NCI-H1417 treated with DMSO at 0.1 percent for 48 hours (cell line): ENCODE measurements at regions not wholly inside any gene's neighbourhood (a gene's known extent, or its start where the extent isn't known, plus 50 kb on each side); places are given as distances from the start of the nearest gene placed in this dataset.

Experiments
- DNase-seq: peaks from one replicate; lab custom pipeline; 2025; lab: John Stamatoyannopoulos, UW

DNA sequence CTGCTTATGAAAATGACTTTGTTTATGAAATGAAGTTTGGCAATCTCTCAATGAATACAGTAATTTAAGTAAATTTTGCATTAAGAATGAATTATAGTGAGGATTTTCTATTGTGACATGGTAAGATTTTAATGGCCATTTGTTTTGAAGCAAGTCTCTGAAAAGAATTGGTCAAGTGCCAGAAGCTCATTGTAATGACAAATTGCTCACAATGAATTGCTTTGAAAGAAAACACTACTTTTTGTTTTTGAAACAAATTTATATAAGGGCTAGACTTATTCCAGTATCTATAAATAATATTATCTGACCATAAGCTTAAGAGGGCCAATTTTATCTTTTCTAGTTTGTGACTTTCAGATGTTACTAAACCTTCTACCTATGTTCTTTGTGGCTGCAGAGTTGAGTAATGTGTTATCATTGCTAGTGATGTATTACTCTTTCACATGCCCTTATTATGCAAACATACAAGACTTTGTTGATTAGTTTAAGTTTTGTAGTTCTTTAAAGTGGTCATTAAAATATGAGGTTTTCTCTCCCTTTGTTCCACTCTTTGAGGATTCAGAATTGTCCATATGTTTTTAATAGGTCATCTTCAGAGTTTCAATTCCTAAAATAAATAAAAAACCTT, 93.0 kb upstream of the ZNF608 start:
- no peak for DNase-seq

DNA sequence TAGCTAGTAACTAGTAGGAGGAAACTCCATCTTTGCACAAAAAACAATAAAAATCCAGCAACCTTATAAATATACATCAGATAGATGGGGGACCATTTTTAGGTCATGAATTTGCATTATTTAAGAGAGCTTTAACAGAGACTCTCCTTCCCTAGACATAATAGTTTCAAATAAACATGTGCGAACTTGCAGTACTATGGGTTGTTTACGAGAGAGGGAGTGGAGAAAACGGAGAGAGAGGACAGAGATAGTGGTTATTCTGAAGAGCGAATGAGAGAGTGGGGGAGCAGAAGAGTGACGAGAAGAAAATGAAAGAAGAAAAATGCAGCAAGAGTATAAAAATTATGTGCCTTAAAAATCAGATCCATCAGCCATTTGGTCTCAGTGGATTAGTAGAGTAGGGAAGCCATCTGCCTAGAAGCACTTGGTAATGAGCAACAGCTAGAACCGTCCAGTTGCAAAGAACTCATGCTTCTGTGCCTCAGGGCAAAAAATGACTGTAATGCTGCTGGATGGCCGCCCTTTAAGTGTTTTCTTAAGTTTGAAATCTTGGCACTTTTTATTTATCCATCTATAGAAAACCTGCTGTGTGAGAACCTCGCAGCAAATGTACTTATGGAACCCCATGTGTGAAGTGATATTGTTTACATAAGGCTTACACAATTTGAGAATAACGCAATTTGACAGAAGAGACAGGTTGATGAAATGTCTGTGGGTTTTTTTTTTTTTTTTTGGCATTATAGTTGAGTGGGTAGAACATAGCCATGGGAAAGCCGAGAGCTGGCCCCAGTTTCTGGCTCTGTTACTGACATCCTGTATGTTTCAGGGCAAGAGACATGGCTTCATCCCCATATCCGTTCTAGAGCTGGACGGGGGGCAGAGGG, 95.6 kb upstream of the ZNF608 start:
- no peak for DNase-seq

DNA sequence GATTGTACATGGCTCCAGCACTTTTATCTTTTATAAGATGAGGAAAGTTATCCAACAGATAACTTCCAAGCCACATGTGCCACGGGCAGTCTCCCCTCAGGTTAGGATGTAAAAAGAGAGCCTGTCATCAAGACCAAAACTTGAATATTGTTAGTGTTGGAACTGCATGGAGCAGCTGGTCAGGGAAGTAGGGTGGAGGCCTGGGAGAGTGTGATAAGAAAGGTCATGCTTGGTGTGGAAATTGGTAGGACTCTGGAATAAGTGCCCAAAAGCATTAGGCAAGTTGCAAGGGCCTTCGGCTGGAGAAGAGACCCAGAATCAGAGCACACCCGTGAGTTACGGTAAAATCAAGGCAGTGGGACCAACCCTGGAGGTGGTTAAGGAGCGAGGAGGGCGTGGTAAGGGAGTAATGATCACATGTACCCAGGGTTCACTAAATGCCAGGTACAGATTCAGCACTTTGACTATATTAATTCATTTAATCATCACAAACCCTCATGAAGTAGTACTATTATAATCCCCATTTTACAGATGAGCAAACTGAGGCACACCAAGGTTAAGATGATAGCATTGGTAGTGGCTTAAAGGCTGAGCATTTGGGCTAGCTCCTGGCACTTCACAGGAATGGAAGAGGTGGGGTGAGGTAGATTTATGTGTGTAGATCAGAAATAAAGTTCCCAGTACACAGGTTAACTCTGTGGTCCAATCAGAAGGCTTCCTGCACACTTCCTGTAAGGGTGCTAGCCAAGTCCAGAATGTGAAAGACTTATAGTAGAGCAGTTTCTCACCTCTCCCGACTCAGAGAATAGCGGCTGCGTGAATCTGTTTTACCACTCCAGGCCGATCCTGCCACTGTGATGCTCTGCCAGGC, 96.5 kb upstream of the ZNF608 start:
- DNase-seq = no peak

DNA sequence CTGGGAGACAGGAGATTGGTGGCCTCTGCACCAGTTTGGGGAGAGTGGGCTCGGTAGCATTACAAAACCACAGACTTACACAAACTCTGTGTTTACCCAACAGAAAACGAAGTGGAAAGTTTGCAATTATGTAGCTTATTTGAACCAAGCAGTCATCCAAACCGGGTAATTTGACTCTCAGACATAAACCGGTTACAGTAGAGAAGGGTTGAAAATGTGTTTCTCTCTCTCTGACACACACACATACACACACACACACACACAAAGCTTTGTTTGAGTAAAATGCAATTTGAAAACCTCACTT, 97.1 kb upstream of the ZNF608 start:
- no peak for DNase-seq

DNA sequence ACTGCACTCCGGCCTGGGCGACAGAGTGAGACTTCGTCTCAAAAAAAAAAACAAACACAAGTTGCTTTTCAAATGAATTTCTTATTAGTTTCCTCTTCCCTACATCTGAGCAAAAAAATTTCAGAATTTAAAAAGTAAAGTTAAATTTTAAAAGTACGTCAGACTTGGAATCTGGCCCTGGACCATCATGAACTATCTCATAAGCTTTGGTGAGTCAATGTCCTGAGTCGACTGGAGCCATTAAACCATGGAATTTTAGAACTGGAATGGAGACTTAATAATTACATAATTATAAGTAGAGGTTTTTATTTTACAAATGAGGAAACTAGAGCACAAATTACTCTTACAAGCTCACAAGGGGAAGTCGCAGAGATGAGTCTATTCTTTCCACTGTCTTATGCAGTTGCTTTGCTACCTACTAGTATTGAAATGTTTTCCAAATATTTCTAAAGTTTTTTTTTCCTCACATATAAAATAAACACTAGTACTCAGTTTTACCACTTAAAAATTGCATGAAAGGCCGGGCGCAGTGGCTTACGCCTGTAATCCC, 98.0 kb upstream of the ZNF608 start:
- no peak for DNase-seq

DNA sequence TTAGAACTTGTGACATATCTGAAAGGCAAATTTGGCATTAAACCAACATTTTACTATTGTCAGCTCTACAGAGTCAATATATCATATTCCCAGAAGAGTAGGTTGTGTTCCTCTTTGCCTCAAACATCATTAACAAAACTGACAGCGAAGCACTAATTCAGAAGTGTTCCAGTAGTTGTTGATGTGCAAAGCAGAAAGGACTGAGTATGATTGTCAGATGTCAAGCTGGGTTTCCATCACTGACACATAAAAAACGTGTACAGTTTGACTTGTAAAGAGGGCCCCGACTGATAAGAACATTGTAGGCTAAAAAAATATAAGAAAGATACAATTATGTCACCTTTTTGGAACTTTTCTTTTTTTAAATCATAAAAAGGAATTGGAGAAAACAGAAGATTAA, 101.5 kb upstream of the ZNF608 start:
- no peak for DNase-seq

DNA sequence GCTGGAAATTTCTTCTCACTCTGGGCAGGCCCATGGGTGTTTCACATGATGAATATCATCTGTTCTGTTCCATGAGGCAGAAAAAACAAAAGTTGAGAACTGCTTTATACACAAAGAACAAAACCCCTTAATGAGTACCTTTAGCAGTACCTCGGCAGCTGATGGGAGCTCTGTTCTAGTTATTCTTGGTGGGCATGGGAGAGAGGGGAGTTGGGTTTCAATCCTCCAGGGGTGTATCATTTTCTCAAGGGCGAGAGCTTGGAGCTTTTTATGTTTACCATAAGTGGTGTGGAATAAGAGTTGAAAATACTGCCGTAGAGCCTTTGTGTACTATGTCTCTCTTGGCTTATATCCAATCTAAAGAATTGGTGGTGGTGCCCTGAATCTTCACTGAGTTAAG, 103.3 kb upstream of the ZNF608 start:
- no peak for DNase-seq

DNA sequence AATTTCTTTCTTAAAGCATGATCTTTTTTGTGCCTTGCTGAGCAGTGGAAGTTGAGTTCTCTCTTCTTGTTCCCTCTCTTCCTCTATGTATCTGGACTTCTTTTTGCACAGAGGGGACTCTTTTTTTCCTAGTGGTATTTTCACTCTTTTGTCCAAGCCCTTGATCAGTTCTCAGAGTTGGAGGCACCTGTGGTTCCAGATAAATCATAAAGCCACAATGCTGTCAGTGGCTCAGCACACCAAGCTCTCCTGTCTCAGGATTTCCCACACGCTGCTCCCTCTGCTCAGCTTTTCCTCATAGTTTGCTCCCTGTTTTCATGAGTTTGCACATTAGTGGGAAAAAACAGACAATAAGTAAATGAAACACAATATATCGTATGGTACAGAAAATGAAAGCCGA, 110.3 kb upstream of the ZNF608 start:
- DNase-seq = no peak

DNA sequence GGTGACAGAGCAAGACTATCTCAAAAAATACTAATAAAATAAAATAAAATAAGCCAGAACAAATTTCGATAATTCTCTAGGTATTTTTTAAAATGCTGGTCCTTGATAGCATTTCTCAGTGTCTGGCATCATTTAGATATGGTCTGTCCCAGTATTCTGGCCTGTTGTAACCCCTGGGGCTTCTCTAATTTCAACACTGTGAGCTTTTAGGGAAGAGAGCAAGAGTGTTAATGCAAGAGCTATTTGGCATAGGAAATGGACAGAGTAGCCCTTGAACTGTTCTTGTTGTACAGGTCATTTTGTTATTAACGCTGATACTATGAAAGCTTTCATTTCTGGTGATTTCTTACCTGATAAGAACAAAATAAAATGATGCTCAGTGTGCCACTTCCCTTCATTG, 112.2 kb upstream of the ZNF608 start:
- DNase-seq = no peak

DNA sequence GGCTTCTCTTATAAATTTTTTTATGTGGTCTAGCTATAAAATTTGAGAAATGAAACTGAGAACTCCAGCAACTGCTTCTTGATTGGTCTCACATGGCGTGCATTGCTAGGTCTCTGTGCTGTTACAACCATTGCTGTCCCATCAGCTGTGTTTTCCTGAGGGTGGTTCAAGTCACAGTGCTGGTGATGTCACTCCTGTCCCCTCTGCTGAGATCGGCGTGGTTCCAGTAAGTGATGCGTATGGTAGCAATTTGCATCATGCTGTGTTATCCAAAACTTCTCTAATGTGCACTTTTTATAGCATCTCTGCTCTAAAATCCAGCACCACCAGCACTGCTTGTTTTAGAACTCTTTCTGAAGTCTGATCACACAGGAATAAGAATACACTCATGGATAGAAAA, 112.6 kb upstream of the ZNF608 start:
- DNase-seq = no peak

DNA sequence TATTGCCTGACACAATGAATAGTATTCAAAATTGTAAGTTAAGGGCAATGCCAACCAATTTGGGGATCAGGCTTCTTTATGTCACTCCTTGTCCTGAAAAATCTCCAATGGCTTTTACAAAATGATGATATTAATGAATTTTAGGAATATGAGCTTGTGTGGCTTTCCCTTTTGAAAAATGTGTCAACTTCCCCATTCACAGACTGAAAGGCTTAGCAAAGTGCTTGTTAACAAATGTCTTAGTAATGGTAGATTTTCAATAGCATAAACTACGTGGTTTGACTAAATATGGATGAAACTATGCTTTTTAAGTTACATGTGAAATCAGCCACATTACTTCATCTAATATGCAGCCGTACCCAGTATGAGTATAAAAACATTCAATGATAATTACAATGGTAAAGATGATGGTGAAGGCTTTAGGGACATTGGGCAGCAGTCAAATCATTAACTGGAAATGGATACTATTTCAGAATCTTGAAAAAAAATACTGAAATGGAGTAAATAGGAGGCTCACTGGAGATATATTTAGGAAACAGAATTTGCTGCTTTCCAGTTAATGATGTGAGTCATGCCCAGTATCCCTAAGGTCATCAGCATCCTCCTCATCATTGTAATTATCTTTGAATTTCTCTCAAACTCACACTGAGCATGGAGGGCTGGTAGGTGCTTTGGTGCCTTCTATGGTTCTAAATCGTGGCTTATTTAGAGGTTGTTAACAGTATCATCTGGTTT, 113.3 kb upstream of the ZNF608 start:
- no peak for DNase-seq

DNA sequence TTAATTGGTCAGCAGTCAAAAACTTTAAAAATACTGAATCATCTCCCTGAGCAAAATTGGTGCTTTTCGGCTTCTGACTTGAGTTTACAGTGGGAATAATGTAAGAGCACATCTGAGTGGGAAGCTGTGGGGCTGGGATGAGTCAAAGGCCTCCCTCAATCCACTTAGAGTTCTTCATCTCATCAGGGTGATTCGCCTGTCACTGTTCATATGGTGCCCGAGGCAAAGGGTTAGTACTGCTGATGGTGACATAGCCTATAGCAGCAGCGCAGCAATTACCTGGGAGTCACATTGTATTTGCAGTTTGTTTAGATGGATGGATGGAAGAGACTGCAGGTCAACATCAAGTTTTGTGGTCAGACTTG, 113.8 kb upstream of the ZNF608 start:
- no peak for DNase-seq

DNA sequence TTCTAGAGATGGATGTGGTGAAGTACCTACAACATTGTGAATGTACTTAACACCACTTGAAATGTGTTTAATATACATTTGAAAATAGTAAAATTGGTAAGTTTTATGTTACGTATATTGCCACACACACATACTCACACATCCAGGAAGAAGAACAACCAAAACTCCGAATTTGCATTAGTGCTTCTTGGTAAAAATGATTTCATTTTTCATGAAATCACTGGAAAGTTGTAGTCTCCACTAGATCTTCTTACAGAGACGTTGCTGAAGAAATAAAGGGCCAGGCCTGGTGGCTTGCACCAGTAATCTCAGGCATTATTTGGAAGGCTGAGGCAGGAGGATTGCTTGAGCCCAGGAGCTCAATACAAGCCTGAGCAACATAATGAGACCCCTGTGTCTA, 118.6 kb upstream of the ZNF608 start:
- DNase-seq = no peak

DNA sequence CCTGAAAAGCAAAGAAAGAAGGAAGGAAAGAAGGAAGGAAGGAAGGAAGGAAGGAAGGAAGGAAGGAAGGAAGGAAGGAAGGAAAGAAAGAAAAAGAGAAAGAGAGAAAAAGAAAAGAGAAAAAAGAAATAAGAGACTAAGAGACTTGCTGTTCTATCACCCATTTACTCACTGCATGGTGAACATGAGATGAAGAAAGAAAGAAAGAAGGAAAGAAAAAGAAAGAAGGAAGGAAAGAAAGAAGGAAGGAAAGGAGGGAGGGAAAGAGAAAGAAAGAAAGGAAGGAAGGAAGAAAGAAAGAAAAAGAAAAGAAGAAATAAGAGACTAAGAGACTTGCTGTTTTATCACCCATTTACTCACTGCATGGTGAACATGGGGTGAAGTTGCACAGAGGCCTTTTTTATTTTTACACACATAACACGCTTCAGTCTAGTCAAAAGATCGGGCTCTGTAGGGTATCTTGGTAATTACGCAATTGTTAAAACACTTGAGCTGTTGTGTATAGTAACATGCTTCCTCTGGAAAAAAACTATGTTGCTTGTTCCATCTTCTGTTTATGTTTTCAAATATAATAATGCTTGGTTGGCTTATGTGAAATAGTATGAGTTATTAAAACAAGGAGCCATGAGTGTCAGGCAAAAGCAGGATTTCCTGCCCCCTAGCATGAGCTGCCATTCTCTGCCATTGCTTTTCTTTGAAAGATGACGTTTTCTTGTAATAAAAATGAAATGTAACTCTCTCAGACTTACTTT, 119.3 kb upstream of the ZNF608 start:
- DNase-seq = no peak

DNA sequence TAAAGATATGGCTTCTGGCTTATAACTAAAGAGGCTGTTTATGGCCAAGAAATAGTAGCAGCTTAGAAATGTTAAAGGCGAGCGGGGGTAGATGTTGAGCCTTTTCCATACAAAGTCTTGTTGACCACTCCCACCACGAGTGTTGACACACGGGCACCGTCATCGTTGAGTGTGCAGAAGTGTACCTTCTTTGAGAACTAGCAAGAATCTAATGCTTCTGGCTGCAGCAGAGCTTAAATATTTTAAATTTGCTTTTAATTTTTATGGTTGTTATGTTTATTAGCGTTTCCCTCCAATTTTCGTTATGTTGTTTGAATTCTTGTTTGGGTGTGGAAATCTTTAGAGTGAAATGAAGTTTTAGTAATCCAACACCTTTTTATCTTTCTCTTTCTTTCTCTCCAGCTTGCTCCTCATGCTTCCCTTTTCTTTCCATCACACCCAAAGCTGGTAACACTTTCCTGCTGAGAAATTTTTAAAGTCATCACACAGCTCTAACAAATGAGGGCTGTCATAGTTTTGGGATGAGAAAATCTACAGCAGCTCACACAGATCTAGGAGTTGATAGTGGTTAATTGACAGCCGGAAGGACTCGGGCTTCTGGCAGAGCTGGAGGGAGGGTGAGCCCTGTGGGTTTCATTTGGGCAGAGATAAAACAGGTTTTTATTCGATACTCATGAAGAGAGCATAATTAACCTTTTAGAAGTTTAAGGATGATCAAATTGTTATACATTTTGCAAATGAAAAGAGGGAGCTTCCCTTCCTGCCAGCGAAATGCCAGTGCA, 120.1 kb upstream of the ZNF608 start:
- DNase-seq = no peak

DNA sequence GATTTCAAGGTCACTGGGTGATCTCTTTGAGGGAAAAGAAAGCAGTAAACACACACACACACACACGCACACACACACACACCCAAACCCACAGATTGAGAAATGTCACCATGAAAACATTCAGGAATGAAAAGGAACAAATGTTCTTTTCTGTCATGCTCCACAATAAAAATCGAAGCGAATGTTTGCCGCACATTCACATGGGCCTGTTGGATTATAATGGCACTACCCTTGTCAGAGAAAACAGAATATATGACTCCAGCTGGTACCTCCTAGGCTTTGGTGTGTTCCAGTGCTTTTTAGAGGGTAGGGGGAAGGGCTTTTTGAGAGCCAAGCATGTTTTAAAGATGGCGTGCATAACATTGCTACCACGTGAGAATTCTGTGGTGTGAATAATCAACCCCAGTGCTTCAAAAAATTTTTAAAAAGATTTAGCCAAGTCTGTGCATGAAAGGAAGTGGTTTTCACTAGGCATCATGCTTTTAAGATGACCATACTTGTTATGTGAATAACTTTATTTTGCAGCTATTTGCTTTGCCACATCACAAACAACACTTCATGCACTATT, 120.8 kb upstream of the ZNF608 start:
- DNase-seq = no peak

DNA sequence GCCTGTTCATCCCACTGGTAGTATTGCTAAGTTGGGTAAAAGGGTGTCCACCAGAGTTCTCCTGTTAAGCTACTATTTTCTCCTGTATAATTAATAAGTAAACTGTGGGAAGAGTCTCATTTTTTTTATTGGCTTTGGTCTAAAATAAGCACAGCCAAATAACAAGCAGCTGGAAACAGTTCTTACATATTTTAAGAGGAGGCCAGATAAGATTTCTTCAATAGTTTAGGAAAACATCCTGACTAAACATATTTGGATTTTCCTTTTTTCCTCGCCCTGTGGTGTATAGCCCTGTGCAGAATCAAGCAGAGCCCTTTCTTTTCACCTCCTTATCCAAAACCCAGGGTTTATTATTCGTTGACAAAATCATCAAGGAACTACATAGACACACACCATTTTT, 122.2 kb upstream of the ZNF608 start:
- DNase-seq = no peak

DNA sequence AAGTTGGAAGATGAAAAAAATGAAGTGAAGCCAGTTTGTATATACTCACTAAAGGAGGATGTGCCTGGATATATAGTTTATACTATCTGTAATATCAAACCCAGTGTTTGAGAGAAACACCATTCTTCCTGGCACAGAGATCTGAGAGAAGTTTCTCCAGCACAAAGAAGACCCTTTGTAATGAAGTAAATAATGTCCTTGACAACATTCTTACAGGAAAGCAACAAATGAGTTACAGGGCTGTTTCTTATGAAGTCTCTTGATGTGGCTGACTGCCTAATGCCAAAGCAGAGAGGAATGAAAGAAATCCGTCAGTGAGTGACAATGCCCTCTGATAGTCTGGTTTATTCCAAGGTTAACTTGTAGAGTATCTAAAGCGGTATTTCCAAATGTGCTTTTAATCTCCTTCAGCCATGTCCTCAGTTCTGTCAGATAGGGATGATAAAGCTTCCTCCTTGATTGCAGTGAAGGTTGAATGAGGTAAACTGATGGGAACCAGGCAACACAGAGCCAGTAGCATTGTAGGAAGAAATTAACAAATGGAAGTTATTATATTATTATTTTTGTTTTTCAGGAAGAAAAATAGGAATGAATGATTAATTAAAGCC, 123.1 kb upstream of the ZNF608 start:
- no peak for DNase-seq

DNA sequence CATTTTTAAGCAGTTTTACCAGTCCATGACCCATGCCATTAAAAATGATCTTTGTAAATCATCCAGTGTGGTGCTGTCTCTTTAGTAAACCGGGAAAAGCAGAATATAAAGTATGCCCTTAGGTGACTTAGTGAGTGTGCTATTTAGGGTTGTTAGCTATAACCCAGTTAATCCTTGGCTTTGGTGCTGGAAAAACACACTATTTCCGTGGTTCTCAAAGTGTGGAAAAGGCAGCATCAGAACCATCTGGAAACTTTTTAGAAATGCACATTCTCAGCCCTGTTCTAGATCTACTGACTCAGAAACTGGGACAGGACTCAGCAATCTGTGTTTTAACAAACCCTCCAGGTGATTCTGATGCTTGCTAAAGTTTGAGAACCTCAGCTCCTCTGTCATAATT, 123.6 kb upstream of the ZNF608 start:
- DNase-seq = no peak

DNA sequence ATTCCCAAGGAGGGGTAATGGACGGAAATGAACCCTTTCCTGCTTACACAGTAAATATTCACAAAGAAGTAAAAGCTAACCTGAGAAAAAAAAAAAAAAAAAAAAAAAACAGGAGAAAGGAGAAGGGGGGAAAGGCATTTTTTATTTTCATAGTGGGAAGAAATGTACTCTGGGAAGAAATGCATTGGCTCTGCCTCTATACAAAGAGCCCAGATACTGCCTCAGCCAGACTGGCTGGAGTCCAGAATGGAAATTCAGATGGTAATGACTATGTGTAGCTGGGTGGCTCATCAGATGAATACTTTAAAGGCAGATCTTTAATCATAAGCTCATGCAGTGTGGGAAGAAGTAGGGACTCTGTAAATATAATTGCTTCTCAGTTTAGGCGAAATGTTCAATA, 124.9 kb upstream of the ZNF608 start:
- DNase-seq = no peak
